ENCODE measurements at regions not wholly inside any gene's neighbourhood (a gene's known extent, or its start where the extent isn't known, plus 50 kb on each side); places are given as distances from the start of the nearest gene placed in this dataset.

DNA sequence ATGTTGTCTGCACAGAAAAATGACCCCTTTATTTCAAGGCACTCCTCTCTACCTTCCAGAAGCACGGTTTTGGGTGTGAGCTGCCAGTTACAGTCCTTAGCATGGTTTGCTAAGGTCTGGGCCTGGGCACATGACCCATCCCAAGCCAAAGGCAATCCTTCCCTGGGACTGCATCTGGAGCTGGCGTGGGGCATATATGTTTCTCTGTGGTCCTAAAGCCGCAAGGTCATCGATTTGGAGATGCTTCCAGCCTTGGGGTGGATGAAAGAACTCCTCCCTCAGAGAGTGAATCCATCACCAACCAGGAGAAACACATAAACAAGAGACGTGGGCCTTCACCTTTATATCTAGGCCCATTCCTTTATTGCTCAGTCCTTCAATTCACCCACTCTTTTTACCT, 50.1 kb upstream of the IGFBP3 start:
- TF ChIP-seq, protein P1, sequence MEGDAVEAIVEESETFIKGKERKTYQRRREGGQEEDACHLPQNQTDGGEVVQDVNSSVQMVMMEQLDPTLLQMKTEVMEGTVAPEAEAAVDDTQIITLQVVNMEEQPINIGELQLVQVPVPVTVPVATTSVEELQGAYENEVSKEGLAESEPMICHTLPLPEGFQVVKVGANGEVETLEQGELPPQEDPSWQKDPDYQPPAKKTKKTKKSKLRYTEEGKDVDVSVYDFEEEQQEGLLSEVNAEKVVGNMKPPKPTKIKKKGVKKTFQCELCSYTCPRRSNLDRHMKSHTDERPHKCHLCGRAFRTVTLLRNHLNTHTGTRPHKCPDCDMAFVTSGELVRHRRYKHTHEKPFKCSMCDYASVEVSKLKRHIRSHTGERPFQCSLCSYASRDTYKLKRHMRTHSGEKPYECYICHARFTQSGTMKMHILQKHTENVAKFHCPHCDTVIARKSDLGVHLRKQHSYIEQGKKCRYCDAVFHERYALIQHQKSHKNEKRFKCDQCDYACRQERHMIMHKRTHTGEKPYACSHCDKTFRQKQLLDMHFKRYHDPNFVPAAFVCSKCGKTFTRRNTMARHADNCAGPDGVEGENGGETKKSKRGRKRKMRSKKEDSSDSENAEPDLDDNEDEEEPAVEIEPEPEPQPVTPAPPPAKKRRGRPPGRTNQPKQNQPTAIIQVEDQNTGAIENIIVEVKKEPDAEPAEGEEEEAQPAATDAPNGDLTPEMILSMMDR (IDR thresholded peaks at IDR 0.05): no peak
- no peak for TF ChIP-seq EZH2 (IDR thresholded peaks at IDR 0.05; ENCODE audit: borderline replicate concordance, insufficient read depth, low read depth, low read length, poor library complexity, severe bottlenecking)
